Loucy (cell line): ENCODE measurements at regions not wholly inside any gene's neighbourhood (a gene's known extent, or its start where the extent isn't known, plus 50 kb on each side); places are given as distances from the start of the nearest gene placed in this dataset.

ENCODE experiments used
- H2AFZ ChIP-seq: fragments of 200-600 bp; sonication (generic); 2 replicates; pipeline ENCODE4 v1.6.0; 2016; ENCODE audit warnings: antibody characterized with exemption, mild to moderate bottlenecking, low read length, moderate library complexity
- H3F3A ChIP-seq: fragments of 200-600 bp; 2 replicates; pipeline ENCODE4 v1.6.0; 2016; ENCODE audit warnings: antibody characterized with exemption, low read depth, mild to moderate bottlenecking
- H3K27me3 ChIP-seq: fragments of 200-600 bp; sonication (generic); 2 replicates; pipeline ENCODE4 v1.6.1; 2014; ENCODE audit warnings: low read length, mild to moderate bottlenecking; ENCODE audit not compliant: insufficient read depth, poor library complexity, severe bottlenecking
- H3K36me3 ChIP-seq: fragments of 200-600 bp; sonication (generic); 2 replicates; pipeline ENCODE4 v1.6.1; 2016; ENCODE audit warnings: low read length; ENCODE audit not compliant: insufficient read depth
- H3K4me1 ChIP-seq: fragments of 200-600 bp; sonication (generic); 2 replicates; pipeline ENCODE4 v1.5.1; 2014; ENCODE audit warnings: low read length, mild to moderate bottlenecking; ENCODE audit not compliant: insufficient read depth, poor library complexity, severe bottlenecking
- H3K4me2 ChIP-seq: fragments of 200-600 bp; sonication (generic); 2 replicates; pipeline ENCODE4 v1.6.0; 2014; ENCODE audit warnings: antibody characterized with exemption, low read length, low read depth, mild to moderate bottlenecking; ENCODE audit not compliant: poor library complexity, severe bottlenecking
- H3K4me3 ChIP-seq: fragments of 200-600 bp; sonication (generic); 2 replicates; pipeline ENCODE4 v1.5.1; 2014; ENCODE audit warnings: low read length, mild to moderate bottlenecking, mixed read lengths; ENCODE audit not compliant: poor library complexity, severe bottlenecking
- H3K79me2 ChIP-seq: fragments of 200-600 bp; sonication (generic); 2 replicates; pipeline ENCODE4 v1.6.1; 2014; ENCODE audit warnings: low read length; ENCODE audit not compliant: insufficient read depth
- H3K9ac ChIP-seq: fragments of 200-600 bp; sonication (generic); 2 replicates; pipeline ENCODE4 v1.6.0; 2014; ENCODE audit warnings: mild to moderate bottlenecking, low read depth, low read length, moderate library complexity; ENCODE audit not compliant: poor library complexity, severe bottlenecking
- H3K9me2 ChIP-seq: fragments of 200-600 bp; sonication (generic); replicated peaks from 2 replicates; pipeline ENCODE4 v1.6.1; 2016; ENCODE audit warnings: low read depth, low read length, mixed read lengths
- H3K9me3 ChIP-seq: fragments of 200-600 bp; sonication (generic); 2 replicates; pipeline ENCODE4 v1.6.1; 2014; ENCODE audit warnings: mild to moderate bottlenecking, antibody characterized with exemption, low read length, low read depth; ENCODE audit not compliant: insufficient read depth
- H4K20me1 ChIP-seq: fragments of 200-600 bp; sonication (generic); 2 replicates; pipeline ENCODE4 v1.6.0; 2014; ENCODE audit warnings: antibody characterized with exemption, low read length, mild to moderate bottlenecking; ENCODE audit not compliant: insufficient read depth, poor library complexity, severe bottlenecking
- CTCF ChIP-seq: fragments of 200-600 bp; sonication (generic); conservative IDR thresholded peaks from 2 replicates; pipeline ENCODE4 v1.5.1; 2014; ENCODE audit warnings: mild to moderate bottlenecking, antibody characterized with exemption, low read length
- EZH2phosphoT487 ChIP-seq: fragments of 200-600 bp; IDR thresholded peaks from 2 replicates; pipeline ENCODE4 v1.6.1; 2018; ENCODE audit warnings: antibody characterized with exemption, mild to moderate bottlenecking, moderate library complexity, borderline replicate concordance

GRCh38 chr17:36825521-36825920 lies 111.8 kb upstream of the LHX1 start:
- Histone ChIP-seq H3K9ac (no peak overlapping the region), H3K4me3 (no peak overlapping the region), H3F3A (no peaks in the 10 kb centered on the region), H3K79me2 (no peaks in the 10 kb centered on the region), H2AFZ (no peak overlapping the region), H3K4me2 (no peak overlapping the region), H3K4me1 (no peaks in the 10 kb centered on the region), H3K27me3 (no peaks in the 10 kb centered on the region), H4K20me1 (no peaks in the 10 kb centered on the region), H3K9me3 (no peaks in the 10 kb centered on the region), H3K9me2 (no peaks in the 10 kb centered on the region), H3K36me3 (no peaks in the 10 kb centered on the region)
- TF ChIP-seq CTCF (no peak), EZH2phosphoT487 (no peak)

GRCh38 chr17:36825951-36826350 lies 111.3 kb upstream of the LHX1 start:
- Histone ChIP-seq H2AFZ (no peak overlapping the region), H3K4me2 (no peak overlapping the region), H3K36me3 (no peaks in the 10 kb centered on the region), H3K27me3 (no peaks in the 10 kb centered on the region), H4K20me1 (no peaks in the 10 kb centered on the region), H3K9ac (no peak overlapping the region), H3K4me3 (no peak overlapping the region), H3F3A (no peaks in the 10 kb centered on the region), H3K4me1 (no peaks in the 10 kb centered on the region), H3K9me2 (no peaks in the 10 kb centered on the region), H3K79me2 (no peaks in the 10 kb centered on the region), H3K9me3 (no peaks in the 10 kb centered on the region)
- no peak for TF ChIP-seq EZH2phosphoT487
- no peak for TF ChIP-seq CTCF

- no peaks in the 10 kb centered on the region for H3K36me3 ChIP-seq
- no peak overlapping the region for H2AFZ ChIP-seq
- no peaks in the 10 kb centered on the region for H3K4me1 ChIP-seq
- H3K27me3 ChIP-seq = no peaks in the 10 kb centered on the region
- TF ChIP-seq CTCF (no peak), EZH2phosphoT487 (no peak)
- no peaks in the 10 kb centered on the region for H3K9me3 ChIP-seq
- no peaks in the 10 kb centered on the region for H3F3A ChIP-seq
- no peak overlapping the region for H3K4me2 ChIP-seq
- H4K20me1 ChIP-seq = no peaks in the 10 kb centered on the region
- H3K4me3 ChIP-seq = no peak overlapping the region
- H3K9me2 ChIP-seq = no peaks in the 10 kb centered on the region
- H3K9ac ChIP-seq = no peak overlapping the region
- no peaks in the 10 kb centered on the region for H3K79me2 ChIP-seq
Measured at GRCh38 chr17:36827081-36827480, 110.2 kb upstream of the LHX1 start.
